Activated CD8-positive, alpha-beta T cell treated with anti-CD3 and anti-CD28 coated beads, Interleukin-2, amount 10 ng/mL, durations not matched to agents 7 days and 5 days (primary cell): ENCODE measurements at regions not wholly inside any gene's neighbourhood (a gene's known extent, or its start where the extent isn't known, plus 50 kb on each side); places are given as distances from the start of the nearest gene placed in this dataset.
"Not testable (repeated sequence)": the region's sequence is repeated elsewhere in the genome, so short reads cannot be mapped to it uniquely, and the experiment has no call there.

Experiments used
- ATAC-seq: fragments of 150-1000 bp; cut with Tn5 transposase; one replicate; pipeline ENCODE4 v1.10.0; 2021; ENCODE audit warnings: moderate library complexity
- CTCF ChIA-PET: fragments of 350-600 bp; sonication (Branson Sonifier 250); formaldehyde crosslinking; loops from one replicate; lab custom pipeline; 2021; ENCODE audit warnings: antibody characterized with exemption; lab: Charles Lee
- POLR2A ChIA-PET: fragments of 350-600 bp; sonication (Branson Sonifier 250); formaldehyde crosslinking; loops from one replicate; lab custom pipeline; 2021; ENCODE audit warnings: antibody characterized with exemption; lab: Charles Lee
- DNase-seq: peaks from one replicate; pipeline ENCODE4 v3.0.0-alpha.2; 2020
- H3K27ac Mint-ChIP-seq: one replicate; pipeline ENCODE4 v1.8.0; 2021; ENCODE audit warnings: mild to moderate bottlenecking, mixed read lengths
- H3K27me3 Mint-ChIP-seq: one replicate; pipeline ENCODE4 v1.8.0; 2021; ENCODE audit warnings: low read depth, mixed read lengths
- H3K36me3 Mint-ChIP-seq: one replicate; pipeline ENCODE4 v1.8.0; 2021; ENCODE audit warnings: low read depth, mixed read lengths
- H3K4me1 Mint-ChIP-seq: one replicate; pipeline ENCODE4 v1.8.0; 2021; ENCODE audit warnings: low read depth, mixed read lengths
- H3K4me3 Mint-ChIP-seq: one replicate; pipeline ENCODE4 v1.8.0; 2021; ENCODE audit warnings: mild to moderate bottlenecking, mixed read lengths
- H3K9me3 Mint-ChIP-seq: one replicate; pipeline ENCODE4 v1.8.0; 2022; ENCODE audit warnings: mixed read lengths; ENCODE audit not compliant: insufficient read depth

DNA sequence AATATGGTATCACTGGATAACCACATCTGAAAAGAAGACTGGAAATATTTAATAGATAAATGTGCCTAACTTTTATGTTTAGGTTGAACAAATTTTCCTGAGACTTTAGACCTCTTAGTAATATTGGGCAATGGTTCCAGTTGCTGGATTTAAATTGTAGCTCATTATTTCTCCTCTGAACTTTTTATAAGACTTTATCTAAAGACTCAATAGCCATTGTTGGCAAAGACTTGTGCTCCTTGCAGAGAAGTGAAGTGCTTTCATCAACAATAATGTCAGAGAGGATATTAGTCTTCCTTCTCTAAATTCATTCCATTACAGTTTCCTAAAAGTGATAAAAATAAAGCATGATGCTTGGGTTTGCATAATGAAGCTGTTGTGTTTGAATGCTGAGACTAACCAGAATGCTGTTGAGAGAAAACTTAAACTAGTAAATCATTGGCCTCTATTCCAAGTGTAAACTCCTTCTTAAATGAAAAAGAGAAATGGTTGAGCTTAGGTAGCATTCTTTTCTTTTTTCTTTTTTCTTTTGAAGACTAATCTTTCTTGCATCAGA lies 200.2 kb downstream of the TMTC3 start:
- Mint-ChIP-seq H3K4me3 (no peak overlapping the region), H3K27ac (no peak overlapping the region), H3K27me3 (no peaks in the 10 kb centered on the region), H3K36me3 (no peaks in the 10 kb centered on the region), H3K4me1 (no peaks in the 10 kb centered on the region), H3K9me3 (no peaks in the 10 kb centered on the region)
- no peak for DNase-seq
- ChIA-PET POLR2A (no interaction called here), CTCF (no interaction called here)
- ATAC-seq, result no peak

DNA sequence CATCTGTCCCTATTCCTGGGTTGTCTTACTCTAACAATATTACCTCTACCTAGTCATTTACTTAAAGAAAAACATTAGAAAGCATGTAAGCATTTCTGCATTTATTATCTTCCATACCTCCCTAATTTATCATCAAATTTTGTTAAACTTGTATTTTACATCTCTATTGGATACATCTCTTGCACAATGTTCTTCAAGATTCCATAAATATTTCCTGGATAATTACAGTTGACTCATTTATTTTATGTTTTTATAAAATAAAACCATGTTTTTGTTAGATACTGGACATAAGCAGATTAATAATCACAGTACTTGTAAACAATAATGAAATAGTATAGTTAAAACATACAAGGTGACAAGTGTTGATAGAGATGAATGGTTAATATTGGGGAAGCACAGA lies 209.0 kb downstream of the TMTC3 start:
- Mint-ChIP-seq H3K36me3 (no peaks in the 10 kb centered on the region), H3K9me3 (no peaks in the 10 kb centered on the region), H3K4me3 (no peak overlapping the region), H3K27me3 (no peaks in the 10 kb centered on the region), H3K4me1 (no peaks in the 10 kb centered on the region), H3K27ac (no peak overlapping the region)
- ChIA-PET POLR2A (no interaction called here), CTCF (no interaction called here)
- no peak for ATAC-seq
- DNase-seq, result no peak

DNA sequence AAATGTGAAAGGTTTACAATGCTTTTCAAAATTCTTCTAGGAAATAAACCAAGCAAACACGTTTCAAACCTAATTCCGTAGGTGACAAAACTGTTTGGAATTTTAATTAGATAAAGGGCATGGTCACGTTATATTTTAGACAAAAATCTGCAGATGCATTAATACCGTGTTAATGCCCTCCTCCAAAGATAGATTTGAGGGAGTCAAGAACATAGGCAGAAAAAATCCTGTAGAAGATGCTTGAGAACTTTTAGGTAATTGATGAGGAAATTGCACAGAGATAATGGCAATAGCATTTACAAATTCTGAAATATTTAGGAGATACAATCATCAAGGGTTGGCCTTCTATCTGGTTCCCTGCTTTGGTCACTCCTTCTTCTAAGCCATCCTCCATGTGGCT lies 212.6 kb downstream of the TMTC3 start:
- no peaks in the 10 kb centered on the region for H3K36me3 Mint-ChIP-seq
- no peaks in the 10 kb centered on the region for H3K27me3 Mint-ChIP-seq
- ATAC-seq (no peak), DNase-seq (no peak)
- no peak overlapping the region for H3K4me3 Mint-ChIP-seq
- H3K27ac Mint-ChIP-seq, result no peak overlapping the region
- CTCF ChIA-PET, result no interaction called here
- H3K9me3 Mint-ChIP-seq, result no peaks in the 10 kb centered on the region
- POLR2A ChIA-PET, result no interaction called here
- no peaks in the 10 kb centered on the region for H3K4me1 Mint-ChIP-seq

DNA sequence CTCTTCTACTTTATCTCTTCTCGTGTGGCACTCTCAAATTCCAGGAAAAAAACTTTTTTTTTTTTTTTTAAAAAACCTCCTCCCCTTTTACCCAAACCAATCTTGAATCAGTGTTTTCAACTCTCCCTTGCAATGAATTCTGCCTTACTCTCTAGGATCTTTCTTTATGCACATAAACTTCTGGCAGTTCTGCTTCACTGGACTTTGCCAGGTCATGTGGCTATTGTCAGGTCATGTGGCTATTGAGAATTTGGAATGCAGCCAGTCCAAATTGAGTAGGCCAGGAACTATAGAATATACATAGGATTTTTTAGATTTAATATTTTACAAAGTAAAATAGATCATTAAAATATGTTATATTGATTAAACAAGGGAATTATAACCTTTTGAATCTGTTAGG lies 218.2 kb downstream of the TMTC3 start:
- Mint-ChIP-seq H3K27ac (no peak overlapping the region), H3K36me3 (no peaks in the 10 kb centered on the region), H3K4me1 (no peaks in the 10 kb centered on the region), H3K9me3 (no peaks in the 10 kb centered on the region), H3K4me3 (no peak overlapping the region), H3K27me3 (no peaks in the 10 kb centered on the region)
- no peak for DNase-seq
- ATAC-seq, result no peak
- ChIA-PET POLR2A (no interaction called here), CTCF (no interaction called here)

DNA sequence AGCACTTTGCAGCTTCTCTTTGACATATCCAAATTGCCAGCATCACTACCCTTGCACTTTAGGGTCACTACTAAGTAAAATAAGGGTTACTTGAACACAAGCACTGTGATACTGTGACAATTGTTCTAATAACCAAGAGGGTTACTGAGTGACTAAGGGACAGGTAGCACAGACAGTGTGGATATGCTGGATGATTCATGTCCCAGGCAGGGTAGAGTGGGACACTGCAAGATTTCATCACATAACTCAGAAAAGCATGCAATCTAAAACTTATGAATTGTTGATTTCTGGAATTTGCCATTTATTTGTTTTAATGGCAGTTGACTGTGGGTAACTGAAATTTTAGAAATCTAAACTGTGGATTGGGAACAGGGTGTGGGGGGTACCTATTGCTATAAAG lies 218.8 kb downstream of the KITLG start:
- POLR2A ChIA-PET, result no interaction called here
- no peak overlapping the region for H3K27ac Mint-ChIP-seq
- no peaks in the 10 kb centered on the region for H3K9me3 Mint-ChIP-seq
- DNase-seq, result no peak
- CTCF ChIA-PET, result no interaction called here
- H3K27me3 Mint-ChIP-seq, result no peaks in the 10 kb centered on the region
- no peak overlapping the region for H3K4me3 Mint-ChIP-seq
- ATAC-seq, result no peak
- no peaks in the 10 kb centered on the region for H3K36me3 Mint-ChIP-seq
- H3K4me1 Mint-ChIP-seq, result no peaks in the 10 kb centered on the region

DNA sequence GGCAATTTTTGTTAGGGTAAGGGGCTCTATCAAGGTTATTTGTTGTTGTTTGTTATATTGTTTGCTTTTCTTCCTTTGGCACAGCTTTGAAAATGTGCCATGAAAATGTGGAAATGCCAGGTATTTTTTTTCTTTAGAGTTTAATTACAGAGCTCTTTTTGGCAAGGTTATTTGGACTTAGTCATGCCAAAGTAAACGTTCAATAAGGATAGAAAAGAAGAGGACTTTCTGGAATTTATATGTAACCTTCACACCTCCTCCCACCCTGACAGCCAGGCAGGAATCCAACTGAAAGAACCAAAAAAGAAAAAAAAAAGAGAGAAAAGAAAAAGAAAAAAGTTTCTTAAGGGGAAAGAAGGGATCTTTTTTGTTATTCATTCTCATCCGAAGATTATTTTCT lies 217.8 kb downstream of the KITLG start:
- no peak for DNase-seq
- no peak overlapping the region for H3K4me3 Mint-ChIP-seq
- no peaks in the 10 kb centered on the region for H3K4me1 Mint-ChIP-seq
- ATAC-seq, result no peak
- ChIA-PET POLR2A (interaction anchor here (0.6 kb wide), 1 partner anchor 112 kb away, joined by 3 read pairs; no protein-coding TSS in a partner anchor), CTCF (no interaction called here)
- H3K27ac Mint-ChIP-seq, result no peak overlapping the region
- H3K27me3 Mint-ChIP-seq, result no peaks in the 10 kb centered on the region
- no peaks in the 10 kb centered on the region for H3K9me3 Mint-ChIP-seq
- no peaks in the 10 kb centered on the region for H3K36me3 Mint-ChIP-seq

DNA sequence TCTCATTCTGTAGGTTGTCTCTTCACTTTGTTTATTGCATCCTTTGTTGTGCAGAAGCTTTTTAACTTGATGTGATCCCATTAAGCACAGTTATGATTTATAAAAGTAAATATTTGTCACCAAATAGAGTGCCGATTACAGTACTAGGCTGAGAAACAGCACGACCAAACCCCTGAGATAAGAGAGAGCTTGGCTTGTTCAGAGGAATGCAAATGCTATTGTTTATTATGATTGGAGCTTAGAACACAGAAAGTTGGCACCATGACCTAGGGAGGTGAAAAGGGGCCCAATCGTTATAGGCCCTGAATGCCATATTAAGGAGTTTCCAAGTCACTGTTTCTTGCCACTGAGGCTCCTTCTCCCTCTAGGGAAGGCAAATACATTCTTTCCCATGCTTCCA lies 214.9 kb downstream of the KITLG start:
- no peaks in the 10 kb centered on the region for H3K36me3 Mint-ChIP-seq
- ATAC-seq (no peak), DNase-seq (no peak)
- no peaks in the 10 kb centered on the region for H3K4me1 Mint-ChIP-seq
- ChIA-PET POLR2A (no interaction called here), CTCF (no interaction called here)
- H3K27me3 Mint-ChIP-seq, result no peaks in the 10 kb centered on the region
- no peaks in the 10 kb centered on the region for H3K9me3 Mint-ChIP-seq
- H3K4me3 Mint-ChIP-seq, result no peak overlapping the region
- no peak overlapping the region for H3K27ac Mint-ChIP-seq

DNA sequence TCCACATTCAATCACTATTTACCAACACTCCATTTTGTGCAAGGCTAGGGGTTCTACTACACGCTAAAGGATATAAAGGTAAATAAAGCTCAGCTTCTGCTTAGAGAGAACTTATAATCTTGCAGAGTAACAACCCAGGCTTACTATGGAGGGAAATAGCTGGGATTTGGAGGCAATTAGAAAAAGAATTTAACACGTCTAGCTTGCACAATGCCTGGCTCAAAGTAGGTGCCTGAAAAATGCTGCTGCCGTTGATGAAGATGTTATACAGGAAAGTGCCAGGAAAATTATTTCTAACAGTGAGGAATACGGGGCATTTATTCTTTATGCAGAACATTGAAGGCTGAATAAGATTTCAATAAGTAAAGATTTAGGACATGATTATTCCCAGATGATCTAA lies 214.2 kb downstream of the KITLG start:
- H3K4me3 Mint-ChIP-seq, result no peak overlapping the region
- H3K27me3 Mint-ChIP-seq, result no peaks in the 10 kb centered on the region
- no peaks in the 10 kb centered on the region for H3K36me3 Mint-ChIP-seq
- H3K9me3 Mint-ChIP-seq, result no peaks in the 10 kb centered on the region
- CTCF ChIA-PET, result no interaction called here
- DNase-seq, result no peak
- no peak overlapping the region for H3K27ac Mint-ChIP-seq
- POLR2A ChIA-PET, result no interaction called here
- no peaks in the 10 kb centered on the region for H3K4me1 Mint-ChIP-seq
- no peak for ATAC-seq

DNA sequence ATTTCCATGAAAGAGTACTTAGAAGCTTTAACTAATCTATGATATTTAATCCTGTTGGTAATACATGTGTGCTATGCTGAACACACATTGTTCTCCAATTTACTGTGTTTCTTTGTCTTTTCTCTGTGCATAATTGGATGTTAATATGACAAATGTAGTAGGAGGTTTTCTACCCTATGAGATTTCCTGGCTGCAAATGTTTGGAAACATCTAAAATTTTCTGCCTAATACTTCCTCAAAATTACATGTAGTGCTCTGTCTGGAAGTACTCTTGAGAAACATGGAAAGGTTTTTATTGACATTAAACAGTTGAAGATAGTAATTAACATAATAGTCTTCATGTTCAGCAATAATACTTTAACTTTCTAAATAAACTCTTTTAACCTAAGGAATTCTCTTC lies 213.0 kb downstream of the KITLG start:
- Mint-ChIP-seq H3K4me3 (no peak overlapping the region), H3K27ac (no peak overlapping the region), H3K4me1 (no peaks in the 10 kb centered on the region), H3K27me3 (no peaks in the 10 kb centered on the region), H3K36me3 (no peaks in the 10 kb centered on the region), H3K9me3 (no peaks in the 10 kb centered on the region)
- ATAC-seq, result no peak
- ChIA-PET CTCF (no interaction called here), POLR2A (no interaction called here)
- no peak for DNase-seq

DNA sequence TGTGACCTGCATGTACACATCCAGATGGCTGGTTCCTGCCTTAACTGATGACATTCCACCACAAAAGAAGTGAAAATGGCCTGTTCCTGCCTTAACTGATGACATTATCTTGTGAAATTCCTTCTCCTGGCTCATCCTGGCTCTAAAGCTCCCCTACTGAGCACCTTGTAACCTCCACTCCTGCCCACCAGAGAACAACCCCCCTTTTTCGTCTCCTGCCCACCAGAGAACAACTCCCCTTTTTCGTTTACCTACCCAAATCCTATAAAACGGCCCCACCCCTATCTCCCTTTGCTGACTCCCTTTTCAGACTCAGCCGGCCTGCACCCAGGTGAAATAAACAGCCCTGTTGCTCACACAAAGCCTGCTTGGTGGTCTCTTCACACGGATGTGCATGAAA lies 212.2 kb downstream of the KITLG start:
- H3K27ac Mint-ChIP-seq, H3K9me3 Mint-ChIP-seq, H3K27me3 Mint-ChIP-seq, H3K36me3 Mint-ChIP-seq, H3K4me1 Mint-ChIP-seq, ATAC-seq, CTCF ChIA-PET, H3K4me3 Mint-ChIP-seq, DNase-seq: not testable (repeated sequence)
- POLR2A ChIA-PET, result interaction anchor here (0.6 kb wide), 1 partner anchor 15 kb away, joined by 3 read pairs; no protein-coding TSS in a partner anchor

DNA sequence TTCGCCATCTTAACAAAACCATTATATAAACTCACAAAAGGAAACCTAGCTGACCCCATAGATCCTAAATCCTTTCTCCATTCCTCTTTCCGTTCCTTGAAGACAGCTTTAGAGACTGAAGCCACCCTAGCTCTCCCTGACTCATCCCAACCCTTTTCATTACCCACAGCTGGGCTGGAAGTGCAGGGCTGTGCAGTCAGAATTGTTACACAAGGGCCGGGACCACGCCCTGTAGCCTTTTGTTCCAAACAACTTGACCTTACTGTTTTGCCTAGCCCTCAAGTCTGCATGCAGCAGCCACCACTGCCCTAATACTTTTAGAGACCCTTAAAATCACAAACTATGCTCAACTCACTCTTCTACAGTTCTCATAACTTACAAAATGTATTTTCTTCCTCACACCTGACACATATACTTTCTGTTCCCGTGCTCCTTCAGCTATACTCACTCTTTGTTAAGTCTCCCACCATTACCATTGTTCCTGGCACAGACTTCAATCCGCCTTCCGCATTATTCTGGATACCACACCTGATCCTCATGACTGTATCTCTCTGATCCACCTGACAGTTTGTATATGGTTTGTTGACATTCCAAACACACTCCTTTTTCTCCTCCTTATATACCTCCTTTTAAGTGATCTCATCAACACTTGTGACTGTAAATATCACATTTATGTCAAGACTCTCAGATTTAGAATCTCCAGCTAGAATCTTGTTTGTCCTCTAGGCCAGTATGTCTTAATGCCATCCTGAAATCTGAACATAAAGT lies 208.7 kb downstream of the KITLG start:
- H3K36me3 Mint-ChIP-seq, result no peaks in the 10 kb centered on the region
- no peak overlapping the region for H3K27ac Mint-ChIP-seq
- no peak overlapping the region for H3K4me3 Mint-ChIP-seq
- DNase-seq (no peak), ATAC-seq (no peak)
- ChIA-PET CTCF (no interaction called here), POLR2A (no interaction called here)
- no peaks in the 10 kb centered on the region for H3K27me3 Mint-ChIP-seq
- H3K4me1 Mint-ChIP-seq, result no peaks in the 10 kb centered on the region
- no peaks in the 10 kb centered on the region for H3K9me3 Mint-ChIP-seq

DNA sequence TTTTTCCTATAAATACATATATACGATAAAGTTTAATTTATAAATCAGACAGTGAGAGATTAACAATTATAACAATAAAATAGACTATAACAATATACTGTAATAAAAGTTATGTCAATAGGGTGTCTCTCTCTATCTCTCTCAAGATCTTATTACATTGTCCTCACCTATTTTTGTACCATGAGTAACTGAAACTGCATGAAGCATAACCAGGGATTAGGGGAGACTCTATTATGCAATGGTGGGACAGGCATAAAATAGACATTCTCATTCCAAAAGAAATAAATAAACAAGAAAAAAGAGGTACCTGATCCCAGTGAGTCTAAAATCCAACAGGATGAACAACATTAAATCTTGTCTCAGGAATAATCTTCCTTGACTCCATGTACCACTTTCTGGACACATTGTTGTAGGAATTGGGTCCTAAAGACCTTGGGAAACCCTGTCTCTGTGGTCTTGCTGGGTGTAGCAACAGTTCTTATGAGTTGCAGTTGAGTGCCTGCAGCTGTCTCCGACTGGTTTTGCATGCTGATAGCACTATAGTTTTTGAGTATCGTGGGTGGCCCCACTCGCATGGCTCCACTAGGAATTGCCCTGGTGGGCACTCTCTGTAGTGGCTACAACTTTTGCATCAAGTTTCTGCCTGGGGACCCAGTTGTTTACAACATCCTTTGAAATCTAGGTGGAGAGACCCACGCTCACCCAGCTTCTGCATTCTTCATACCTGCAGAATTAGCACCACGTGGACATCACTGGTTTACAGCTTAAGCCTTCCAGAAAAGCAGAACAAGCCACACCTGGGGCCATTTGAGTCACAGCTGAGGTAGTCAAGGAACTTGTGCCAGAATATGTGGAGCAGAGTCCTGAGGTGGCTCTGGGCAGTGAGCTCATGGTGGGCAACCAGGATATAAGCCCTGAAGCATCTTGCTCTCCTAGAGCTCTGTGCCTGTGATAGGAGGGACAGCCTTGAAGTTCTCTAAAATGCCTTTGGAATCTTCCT lies 204.7 kb downstream of the KITLG start:
- Mint-ChIP-seq H3K9me3 (no peaks in the 10 kb centered on the region), H3K27ac (no peak overlapping the region), H3K4me1 (no peaks in the 10 kb centered on the region), H3K36me3 (no peaks in the 10 kb centered on the region), H3K4me3 (no peak overlapping the region), H3K27me3 (no peaks in the 10 kb centered on the region)
- DNase-seq, result no peak
- CTCF ChIA-PET, result no interaction called here
- POLR2A ChIA-PET, result no interaction called here
- no peak for ATAC-seq
